Mesendoderm (in vitro differentiated cells): ENCODE measurements at regions not wholly inside any gene's neighbourhood (a gene's known extent, or its start where the extent isn't known, plus 50 kb on each side); places are given as distances from the start of the nearest gene placed in this dataset.
"Not testable (repeated sequence)": the region's sequence is repeated elsewhere in the genome, so short reads cannot be mapped to it uniquely, and the experiment has no call there.

Experiments
- DNase-seq: peaks from one replicate; pipeline ENCODE4 v3.0.0; 2013
- H2AK5ac ChIP-seq: 2 replicates; pipeline ENCODE4 v1.6.1; 2013; ENCODE audit warnings: low read length, inconsistent platforms
- H2BK120ac ChIP-seq: 2 replicates; pipeline ENCODE4 v1.6.1; 2013; ENCODE audit warnings: low read depth, mild to moderate bottlenecking, low read length, moderate library complexity, mixed read lengths
- H2BK15ac ChIP-seq: replicated peaks from 2 replicates; pipeline ENCODE4 v1.6.1; 2013; ENCODE audit warnings: low read depth, mild to moderate bottlenecking, moderate library complexity
- H2BK5ac ChIP-seq: 2 replicates; pipeline ENCODE4 v1.6.1; 2013; ENCODE audit warnings: low read length, inconsistent platforms
- H3K18ac ChIP-seq: 2 replicates; pipeline ENCODE4 v1.6.1; 2013; ENCODE audit warnings: mild to moderate bottlenecking, low read length, mixed read lengths
- H3K23ac ChIP-seq: one replicate; pipeline ENCODE4 v1.6.1; 2013; ENCODE audit warnings: low read length
- H3K27ac ChIP-seq: 2 replicates; pipeline ENCODE4 v1.5.1; 2013; ENCODE audit warnings: low read depth, mild to moderate bottlenecking, inconsistent platforms, low read length, moderate library complexity
- H3K27me3 ChIP-seq: 2 replicates; pipeline ENCODE4 v1.6.1; 2013; ENCODE audit warnings: low read length, control low read depth, mild to moderate bottlenecking, inconsistent platforms; ENCODE audit not compliant: insufficient read depth, poor library complexity
- H3K36me3 ChIP-seq: 2 replicates; pipeline ENCODE4 v1.6.1; 2013; ENCODE audit warnings: low read length, inconsistent platforms; ENCODE audit not compliant: control insufficient read depth, insufficient read depth
- H3K4ac ChIP-seq: one replicate; pipeline ENCODE4 v1.6.1; 2013; ENCODE audit warnings: low read depth, mild to moderate bottlenecking, low read length, moderate library complexity
- H3K4me1 ChIP-seq: 2 replicates; pipeline ENCODE4 v1.6.1; 2013; ENCODE audit warnings: low read depth, low read length, inconsistent platforms; ENCODE audit not compliant: control insufficient read depth
- H3K4me2 ChIP-seq: 2 replicates; pipeline ENCODE4 v1.6.1; 2013; ENCODE audit warnings: low read length
- H3K4me3 ChIP-seq: 2 replicates; pipeline ENCODE4 v1.5.1; 2013; ENCODE audit warnings: mild to moderate bottlenecking, low read length
- H3K56ac ChIP-seq: one replicate; pipeline ENCODE4 v1.6.1; 2013; ENCODE audit warnings: low read length
- H3K79me1 ChIP-seq: 2 replicates; pipeline ENCODE4 v1.6.1; 2013; ENCODE audit warnings: low read length, inconsistent platforms
- H3K79me2 ChIP-seq: 2 replicates; pipeline ENCODE4 v1.6.1; 2013; ENCODE audit warnings: mild to moderate bottlenecking, low read length; ENCODE audit not compliant: control insufficient read depth, insufficient read depth
- H3K9ac ChIP-seq: 2 replicates; pipeline ENCODE4 v1.6.1; 2013; ENCODE audit warnings: low read length, inconsistent platforms
- H4K5ac ChIP-seq: one replicate; pipeline ENCODE4 v1.6.1; 2013; ENCODE audit warnings: low read length
- H4K8ac ChIP-seq: one replicate; pipeline ENCODE4 v1.6.1; 2013; ENCODE audit warnings: low read depth, mild to moderate bottlenecking, control low read depth, low read length, moderate library complexity
- WGBS: extraction: QIAGEN DNeasy Blood & Tissue Kit; methylation state at CpG from one replicate; pipeline ENCODE4 v1.1.7; 2013; ENCODE audit warnings: low lambda C conversion rate, missing lambda C conversion rate; ENCODE audit not compliant: insufficient coverage; ENCODE audit errors: extremely low coverage; 5-methylcytosine and 5-hydroxymethylcytosine counted together

DNA sequence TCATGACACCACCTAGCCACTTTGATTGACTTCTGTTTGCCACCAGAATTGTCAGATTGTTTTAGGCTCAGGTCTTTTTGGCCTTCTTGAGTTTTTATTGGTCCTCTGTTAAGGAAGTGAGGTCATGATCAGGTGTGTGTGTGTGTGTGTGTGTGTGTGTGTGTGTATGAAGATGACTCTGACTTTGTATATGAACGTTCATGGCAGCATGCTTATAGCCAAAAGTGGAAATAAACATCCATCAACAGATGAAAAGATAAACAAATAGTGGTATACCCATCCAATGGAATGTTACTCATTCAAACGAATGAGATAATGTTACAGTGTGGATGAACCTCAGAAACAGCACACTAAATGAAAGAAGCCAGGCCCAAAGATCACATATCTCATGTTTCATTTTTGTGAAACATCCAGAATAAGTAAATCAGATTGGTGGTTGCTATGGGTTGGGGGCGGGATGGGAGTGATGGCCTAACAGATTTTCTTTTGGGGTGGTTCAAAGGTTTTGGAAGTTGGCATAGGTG is 258.6 kb downstream of the KTN1 start:
- H2AK5ac ChIP-seq, result no peak overlapping the region
- H3K4me1 ChIP-seq, result no peaks in the 10 kb centered on the region
- no peak overlapping the region for H3K56ac ChIP-seq
- no CpG with 5 or more reads among the region's 3 CpGs for WGBS
- no peak overlapping the region for H2BK120ac ChIP-seq
- H3K27ac ChIP-seq, result no peak overlapping the region
- H2BK5ac ChIP-seq, result no peak overlapping the region
- H3K27me3 ChIP-seq, result no peaks in the 10 kb centered on the region
- H4K8ac ChIP-seq, result no peak overlapping the region
- no peaks in the 10 kb centered on the region for H3K36me3 ChIP-seq
- DNase-seq, result no peak
- H3K23ac ChIP-seq, result no peak overlapping the region
- no peaks in the 10 kb centered on the region for H3K79me1 ChIP-seq
- no peak overlapping the region for H2BK15ac ChIP-seq
- H3K79me2 ChIP-seq, result no peaks in the 10 kb centered on the region
- no peak overlapping the region for H4K5ac ChIP-seq
- H3K4me3 ChIP-seq, result no peak overlapping the region
- no peak overlapping the region for H3K9ac ChIP-seq
- no peak overlapping the region for H3K18ac ChIP-seq
- H3K4ac ChIP-seq, result no peak overlapping the region
- no peak overlapping the region for H3K4me2 ChIP-seq

DNA sequence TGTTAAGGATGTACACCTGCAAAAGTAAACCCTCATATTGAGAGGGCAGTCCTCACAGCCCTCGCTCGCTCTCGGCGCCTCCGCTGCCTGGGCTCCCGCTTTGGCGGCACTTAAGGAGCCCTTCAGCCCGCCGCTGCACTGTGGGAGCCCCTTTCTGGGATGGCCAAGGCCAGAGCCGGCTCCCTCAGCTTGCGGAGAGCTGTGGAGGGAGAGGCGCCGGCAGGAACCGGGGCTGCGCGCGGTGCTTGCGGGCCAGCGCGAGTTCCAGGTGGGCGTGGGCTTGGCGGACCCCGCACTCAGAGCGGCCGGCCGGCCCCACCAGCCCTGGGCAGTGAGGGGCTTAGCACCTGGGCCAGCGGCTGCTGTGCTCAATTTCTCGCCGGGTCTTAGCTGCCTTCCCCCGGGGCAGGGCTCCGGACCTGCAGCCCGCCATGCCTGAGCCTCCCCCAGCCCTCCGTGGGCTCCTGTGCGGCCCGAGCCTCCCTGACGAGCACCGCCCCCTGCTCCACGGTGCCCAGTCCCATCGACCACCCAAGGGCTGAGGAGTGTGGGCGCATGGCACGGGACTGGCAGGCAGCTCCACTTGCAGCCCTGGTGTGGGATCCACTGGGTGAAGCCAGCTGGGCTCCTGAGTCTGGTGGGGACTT is 259.4 kb downstream of the KTN1 start:
- H3K79me2 ChIP-seq, H2BK120ac ChIP-seq: not testable (repeated sequence)
- WGBS, result no CpG with 5 or more reads among the region's 41 CpGs

DNA sequence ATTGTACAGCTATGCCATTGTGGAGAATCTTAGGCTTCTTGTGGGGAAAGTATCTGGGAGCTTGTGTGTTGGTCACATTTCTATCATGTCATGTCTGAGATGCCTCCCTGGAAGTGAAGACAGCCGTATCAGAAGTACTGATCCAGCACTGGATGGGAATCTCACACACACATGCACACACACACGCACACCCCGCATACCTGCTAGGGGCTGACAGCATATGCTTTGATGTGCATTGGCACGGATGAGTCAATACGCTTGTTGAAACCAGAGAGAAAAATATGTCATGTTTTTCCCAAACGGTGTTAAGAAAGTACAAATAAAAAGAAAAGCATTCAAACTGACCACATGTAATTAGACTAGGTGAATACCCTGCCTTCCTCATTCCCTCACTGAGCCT is 260.8 kb downstream of the KTN1 start:
- no peaks in the 10 kb centered on the region for H3K27me3 ChIP-seq
- no peak overlapping the region for H2AK5ac ChIP-seq
- H3K18ac ChIP-seq, result no peak overlapping the region
- H3K56ac ChIP-seq, result no peak overlapping the region
- no peak overlapping the region for H3K4ac ChIP-seq
- H3K27ac ChIP-seq, result no peak overlapping the region
- no peak overlapping the region for H4K8ac ChIP-seq
- no peaks in the 10 kb centered on the region for H3K79me2 ChIP-seq
- no peak overlapping the region for H3K9ac ChIP-seq
- H4K5ac ChIP-seq, result no peak overlapping the region
- WGBS, result no CpG with 5 or more reads among the region's 6 CpGs
- no peaks in the 10 kb centered on the region for H3K36me3 ChIP-seq
- H3K79me1 ChIP-seq, result no peaks in the 10 kb centered on the region
- no peak overlapping the region for H3K4me3 ChIP-seq
- H3K4me2 ChIP-seq, result no peak overlapping the region
- no peak overlapping the region for H2BK120ac ChIP-seq
- H3K4me1 ChIP-seq, result no peaks in the 10 kb centered on the region
- DNase-seq, result no peak
- no peak overlapping the region for H2BK5ac ChIP-seq
- no peak overlapping the region for H2BK15ac ChIP-seq
- H3K23ac ChIP-seq, result no peak overlapping the region

More for the DNA sequence above, 259.4 kb downstream of the KTN1 start:
- H3K9ac ChIP-seq, H2BK5ac ChIP-seq, H3K56ac ChIP-seq, H3K27ac ChIP-seq, H3K36me3 ChIP-seq, H3K23ac ChIP-seq, H4K8ac ChIP-seq, H3K27me3 ChIP-seq, H3K4ac ChIP-seq, H3K79me1 ChIP-seq, DNase-seq, H4K5ac ChIP-seq, H2AK5ac ChIP-seq, H2BK15ac ChIP-seq, H3K18ac ChIP-seq, H3K4me2 ChIP-seq, H3K4me1 ChIP-seq, H3K4me3 ChIP-seq: not testable (repeated sequence)

DNA sequence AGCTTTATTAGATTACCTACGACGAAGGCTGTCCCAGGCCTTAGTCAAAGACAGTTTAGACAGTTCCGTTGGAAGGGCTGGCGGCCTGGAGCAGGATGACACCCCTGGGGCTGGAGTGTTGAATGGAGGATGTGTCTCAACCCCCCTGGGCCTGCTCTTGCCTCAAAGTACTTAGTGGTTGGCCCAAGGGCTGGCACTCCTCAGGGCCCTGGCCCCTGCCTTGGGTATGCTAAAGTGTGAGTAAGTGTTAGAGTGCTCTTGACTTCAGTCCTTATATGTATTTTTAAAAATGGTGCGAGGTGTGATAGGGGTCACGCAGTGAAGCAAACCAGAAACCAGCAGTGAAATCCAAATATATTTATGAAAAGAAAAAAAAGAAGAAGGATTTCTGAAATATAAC is 261.6 kb downstream of the KTN1 start:
- H3K4me3 ChIP-seq, result no peak overlapping the region
- H2AK5ac ChIP-seq, result no peak overlapping the region
- no peaks in the 10 kb centered on the region for H3K79me2 ChIP-seq
- no peak overlapping the region for H2BK5ac ChIP-seq
- H3K4ac ChIP-seq, result no peak overlapping the region
- H3K4me2 ChIP-seq, result no peak overlapping the region
- H3K79me1 ChIP-seq, result no peaks in the 10 kb centered on the region
- WGBS, result no CpG with 5 or more reads among the region's 6 CpGs
- H2BK15ac ChIP-seq, result no peak overlapping the region
- no peak overlapping the region for H3K18ac ChIP-seq
- H3K23ac ChIP-seq, result no peak overlapping the region
- no peaks in the 10 kb centered on the region for H3K4me1 ChIP-seq
- no peak overlapping the region for H2BK120ac ChIP-seq
- DNase-seq, result no peak
- H3K36me3 ChIP-seq, result no peaks in the 10 kb centered on the region
- no peaks in the 10 kb centered on the region for H3K27me3 ChIP-seq
- H4K5ac ChIP-seq, result no peak overlapping the region
- H4K8ac ChIP-seq, result no peak overlapping the region
- H3K9ac ChIP-seq, result no peak overlapping the region
- H3K27ac ChIP-seq, result no peak overlapping the region
- H3K56ac ChIP-seq, result no peak overlapping the region

DNA sequence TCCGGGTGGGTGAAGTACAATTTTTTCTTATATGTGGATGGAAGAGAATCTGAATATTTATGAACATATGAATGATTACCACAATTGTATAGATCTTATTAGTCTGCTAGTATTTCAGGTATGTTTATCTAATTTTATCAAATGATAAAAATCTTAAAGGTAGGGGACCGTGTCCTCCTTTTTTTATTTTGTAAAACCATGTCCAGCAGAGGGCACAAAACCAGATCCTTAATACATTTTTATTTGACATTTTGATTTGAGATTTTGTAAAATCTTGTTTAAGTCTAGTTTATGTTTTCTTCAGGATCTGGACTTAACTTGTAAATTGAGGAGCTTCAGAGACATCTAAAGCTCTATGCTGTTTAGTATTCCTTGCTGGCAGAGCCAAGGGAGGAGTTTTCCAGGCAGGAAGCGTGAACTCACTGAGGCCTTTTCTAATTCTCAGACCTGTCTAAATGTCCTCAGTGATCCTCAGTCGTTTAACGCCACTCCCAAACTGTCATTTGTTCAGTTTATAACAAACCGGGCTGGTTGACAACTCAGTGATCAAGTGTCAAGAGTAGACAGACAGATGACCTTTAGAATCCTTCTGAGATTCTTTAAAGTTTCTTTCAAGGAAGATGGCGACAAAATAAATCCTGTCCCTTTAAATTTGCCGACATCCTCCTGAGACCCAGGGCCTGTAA is 263.9 kb downstream of the KTN1 start:
- no peak overlapping the region for H3K9ac ChIP-seq
- no peak overlapping the region for H3K4me3 ChIP-seq
- H4K8ac ChIP-seq, result no peak overlapping the region
- no peak for DNase-seq
- no peak overlapping the region for H2BK5ac ChIP-seq
- no peak overlapping the region for H2AK5ac ChIP-seq
- H3K4me2 ChIP-seq, result no peak overlapping the region
- no peaks in the 10 kb centered on the region for H3K4me1 ChIP-seq
- H2BK120ac ChIP-seq, result no peak overlapping the region
- no peak overlapping the region for H2BK15ac ChIP-seq
- no peaks in the 10 kb centered on the region for H3K36me3 ChIP-seq
- no peak overlapping the region for H3K56ac ChIP-seq
- no CpG with 5 or more reads among the region's 8 CpGs for WGBS
- no peak overlapping the region for H3K4ac ChIP-seq
- H3K27ac ChIP-seq, result no peak overlapping the region
- H3K27me3 ChIP-seq, result no peaks in the 10 kb centered on the region
- H3K18ac ChIP-seq, result no peak overlapping the region
- H3K79me2 ChIP-seq, result no peaks in the 10 kb centered on the region
- no peak overlapping the region for H3K23ac ChIP-seq
- no peak overlapping the region for H4K5ac ChIP-seq
- H3K79me1 ChIP-seq, result no peaks in the 10 kb centered on the region
